HepG2 (cell line): ENCODE measurements at regions not wholly inside any gene's neighbourhood (a gene's known extent, or its start where the extent isn't known, plus 50 kb on each side); places are given as distances from the start of the nearest gene placed in this dataset.
A peak's percentile ranks its signal among the peaks of the same experiment; 100 is the strongest.

Experiments
- ATAC-seq: fragments of 200-7000 bp; cut with Tn5 transposase; 3 replicates; pipeline ENCODE4 v1.9.1; 2020; ENCODE audit warnings: mild to moderate bottlenecking, moderate library complexity
- BruUV-seq: library from RNA; stranded (reverse); fragments of 400-500 nt; replicated peaks from 2 replicates; lab custom pipeline; 2021; lab: Mats Ljungman, UMichigan
- CTCF ChIA-PET: fragments of 300-600 bp; formaldehyde crosslinking; extraction: SDS; loops from one replicate; lab custom pipeline; 2021; ENCODE audit warnings: low total read pairs, inconsistent platforms, low intra/inter-chr PET ratio; lab: Yijun Ruan, JAX
- POLR2A ChIA-PET: fragments of 350-600 bp; sonication (Branson Sonifier 250); formaldehyde crosslinking; loops from one replicate; lab custom pipeline; 2020; ENCODE audit warnings: antibody characterized with exemption, inconsistent platforms; lab: Yijun Ruan, JAX
- DNase-seq: peaks from one replicate; pipeline ENCODE4 v3.0.0-alpha.2; 2015; ENCODE audit warnings: low spot score
- FAIRE-seq: peaks from 3 replicates; lab custom pipeline; 2011; peaks lifted over from hg19 to GRCh38; lab: Jason Lieb, UNC
- H2AFZ ChIP-seq: one replicate; pipeline ENCODE4 v1.6.1; 2011; ENCODE audit warnings: low read length, inconsistent platforms
- H3K27ac ChIP-seq: fragments of 300-600 bp; 3 replicates; pipeline ENCODE4 v1.8.0; 2011; ENCODE audit warnings: mixed run types, mild to moderate bottlenecking, mixed read lengths, low read length, inconsistent platforms; ENCODE audit not compliant: insufficient read depth; ENCODE audit errors: extremely low read length
- H3K27me3 ChIP-seq, 2 experiments: fragments of 200-600 bp in 1 of 2; 2 replicates in 1 of 2; 3 replicates in 1 of 2; pipeline versions ENCODE4 v1.6.0 to v1.8.0; 2011; ENCODE audit warnings: low read length in 2 of 2, mild to moderate bottlenecking in 2 of 2, moderate library complexity in 2 of 2, inconsistent platforms in 1 of 2; ENCODE audit not compliant: insufficient read depth in 2 of 2, control insufficient read depth in 1 of 2
- H3K36me3 ChIP-seq, 2 experiments: fragments of 200-600 bp in 1 of 2; replicated peaks in 1 of 2; 2 replicates in 1 of 2; 3 replicates in 1 of 2; pipeline versions ENCODE4 v1.5.1 to v1.8.0; 2011; ENCODE audit warnings: low read length in 2 of 2, inconsistent platforms in 1 of 2; ENCODE audit not compliant: insufficient read depth in 2 of 2, control insufficient read depth in 1 of 2
- H3K4me1 ChIP-seq: 2 replicates; pipeline ENCODE4 v1.5.1; 2012; ENCODE audit warnings: low read length, inconsistent platforms; ENCODE audit not compliant: insufficient read depth
- H3K4me2 ChIP-seq: 2 replicates; pipeline ENCODE4 v1.6.0; 2011; ENCODE audit warnings: low read depth, low read length, inconsistent platforms
- H3K4me3 ChIP-seq, 3 experiments: fragments of 200-600 bp in 1 of 3; sonication (generic), shearing (Covaris generic) in 1 of 3; replicated peaks in 1 of 3; 2 replicates each; pipeline ENCODE4 v1.5.1; 2011 to 2016; ENCODE audit warnings: low read length in 3 of 3, inconsistent platforms in 2 of 3, low read depth in 2 of 3, mild to moderate bottlenecking in 2 of 3, control low read depth in 1 of 3, mixed read lengths in 1 of 3; ENCODE audit not compliant: insufficient read depth in 1 of 3
- H3K79me2 ChIP-seq: one replicate; pipeline ENCODE4 v1.6.1; 2011; ENCODE audit warnings: low read length, inconsistent platforms; ENCODE audit not compliant: insufficient read depth
- H3K9ac ChIP-seq: 2 replicates; pipeline ENCODE4 v1.6.0; 2011; ENCODE audit warnings: mild to moderate bottlenecking, low read depth, low read length, inconsistent platforms; ENCODE audit not compliant: insufficient read depth
- H3K9me3 ChIP-seq: 2 replicates; pipeline ENCODE4 v1.5.1; 2012; ENCODE audit warnings: mild to moderate bottlenecking, low read length
- H4K20me1 ChIP-seq: 2 replicates; pipeline ENCODE4 v1.6.0; 2011; ENCODE audit warnings: inconsistent platforms, mild to moderate bottlenecking, low read length, moderate library complexity; ENCODE audit not compliant: insufficient read depth
- AHR ChIP-seq: IDR thresholded peaks from 2 replicates; pipeline ENCODE4 v1.6.1; 2018; ENCODE audit warnings: missing genetic modification reagents, missing compliant biosample characterization
- BRCA1 ChIP-seq: sonication (generic); formaldehyde crosslinking; IDR thresholded peaks from 2 replicates; pipeline ENCODE4 v1.4.0; 2020; ENCODE audit warnings: missing genetic modification reagents
- CEBPB ChIP-seq: IDR thresholded peaks from 2 replicates; pipeline ENCODE4 v1.6.1; 2011; ENCODE audit warnings: low read depth, low read length, improper control_type of control experiment, borderline replicate concordance
- GFI1 ChIP-seq: sonication (generic); formaldehyde crosslinking; IDR thresholded peaks from 2 replicates; pipeline ENCODE4 v1.5.0; 2020; ENCODE audit warnings: missing genetic modification reagents, mild to moderate bottlenecking, borderline replicate concordance
- KAT2B ChIP-seq: fragments of 150-350 bp; IDR thresholded peaks from 2 replicates; pipeline ENCODE4 v1.6.1; 2014; ENCODE audit warnings: low read depth, low read length, borderline replicate concordance
- NKX3-1 ChIP-seq: sonication (generic); formaldehyde crosslinking; IDR thresholded peaks from 2 replicates; pipeline ENCODE4 v1.5.0; 2020; ENCODE audit warnings: missing genetic modification reagents
- PCBP2 ChIP-seq: fragments of 200-400 bp; formaldehyde crosslinking; optimal IDR thresholded peaks from 2 replicates; pipeline ENCODE3; 2018; ENCODE audit warnings: low read length, low read depth; ENCODE audit not compliant: poor library complexity, severe bottlenecking
- ZFP82 ChIP-seq: sonication (generic); formaldehyde crosslinking; IDR thresholded peaks from 2 replicates; pipeline ENCODE4 v1.5.1; 2020; ENCODE audit warnings: mild to moderate bottlenecking, missing genetic modification reagents, borderline replicate concordance
- ZNF777 ChIP-seq: sonication (generic); formaldehyde crosslinking; IDR thresholded peaks from 2 replicates; pipeline ENCODE4 v1.4.0; 2020; ENCODE audit warnings: missing genetic modification reagents
- ZNF878 ChIP-seq: sonication (generic); formaldehyde crosslinking; IDR thresholded peaks from 2 replicates; pipeline ENCODE4 v1.8.1; 2023; ENCODE audit warnings: mild to moderate bottlenecking, missing genetic modification reagents, moderate library complexity
- WGBS: methylation state at CpG from one replicate; pipeline ENCODE4 v1.1.6; 2017; ENCODE audit warnings: low lambda C conversion rate; 5-methylcytosine and 5-hydroxymethylcytosine counted together
- in situ Hi-C: cut with HindIII; loops from 2 replicates; pipeline ENCODE4 v1.10.0; 2017; ENCODE audit warnings: low pct_unique_long_range_greater_than_20kb; ENCODE audit not compliant: extremely low pct_ligation_motif_present
- intact Hi-C: fragments of 100-400 bp; cut with micrococcal nuclease; formaldehyde crosslinking; loops from one replicate; pipeline ENCODE4 v1.10.0; 2022; ENCODE audit not compliant: unreplicated experiment

GRCh38 chr7:12801107-12801506, 113.7 kb downstream of the ARL4A start:
- Histone ChIP-seq H3K27me3 (no peaks in the 10 kb centered on the region), H3K36me3 (no peaks in the 10 kb centered on the region), H3K9ac (no peak overlapping the region), H3K4me2 (no peak overlapping the region), H2AFZ (no peak overlapping the region), H4K20me1 (no peaks in the 10 kb centered on the region), H3K79me2 (no peaks in the 10 kb centered on the region), H3K4me1 (peaks cover 16% of the 10 kb centered on the region), H3K9me3 (no peaks in the 10 kb centered on the region), H3K4me3 (no peak overlapping the region), H3K27ac (no peak overlapping the region)
- no peak for FAIRE-seq
- no peak for DNase-seq
- no peak for ATAC-seq
- ChIA-PET POLR2A (no interaction called here), CTCF (no interaction called here)
- in situ Hi-C loops: no loop called here
- TF ChIP-seq ZNF878 (CRISPR knock-in tag) (no peak), CEBPB (0 out of 2 replicates have a peak, but pooled peaks have one; percentile 22)
- 37% methylated on average over 4 of the region's 4 CpGs for WGBS
- BruUV-seq: no TSS peak
- intact Hi-C loops: loop anchor here (10.0 kb wide), 1 partner anchor 166 kb away; no protein-coding TSS in a partner anchor

- intact Hi-C loops: loop anchor here (10.0 kb wide), 1 partner anchor 167 kb away; no protein-coding TSS in a partner anchor
- Histone ChIP-seq H3K9me3 (no peaks in the 10 kb centered on the region), H2AFZ (no peak overlapping the region), H3K36me3 (no peaks in the 10 kb centered on the region), H3K27me3 (no peaks in the 10 kb centered on the region)
- 48% methylated on average over 2 of the region's 2 CpGs for WGBS
- ChIA-PET CTCF (no interaction called here), POLR2A (no interaction called here)
- no TSS peak for BruUV-seq
- no peak for DNase-seq
- TF ChIP-seq NKX3-1 (no peak), ZNF777 (no peak), GFI1 (CRISPR knock-in tag) (no peak), BRCA1 (CRISPR knock-in tag) (no peak), KAT2B (no peak), ZFP82 (CRISPR knock-in tag) (no peak), PCBP2 (no peak), AHR (CRISPR knock-in tag) (no peak)
- TF ChIP-seq, all 625 proteins: peak for 0
- H3K4me1 ChIP-seq: peaks cover 16% of the 10 kb centered on the region
- no peak overlapping the region for H3K4me3 ChIP-seq
- H3K4me2 ChIP-seq: no peak overlapping the region
- FAIRE-seq (no peak), ATAC-seq (no peak)
- H3K27ac ChIP-seq: no peak overlapping the region
- no peak overlapping the region for H3K9ac ChIP-seq
- no peaks in the 10 kb centered on the region for H4K20me1 ChIP-seq
- no peaks in the 10 kb centered on the region for H3K79me2 ChIP-seq
- in situ Hi-C loops: no loop called here
These were observed 114.6 kb downstream of the ARL4A start for GRCh38 chr7:12802070-12802469.
